ENCODE measurements at regions not wholly inside any gene's neighbourhood (a gene's known extent, or its start where the extent isn't known, plus 50 kb on each side); places are given as distances from the start of the nearest gene placed in this dataset.

- no peak for DNase-seq
Observed at GRCh38 chr11:116170526-116171120, 602.2 kb downstream of the BUD13 start.

GRCh38 chr11:116169776-116170175, 603.0 kb downstream of the BUD13 start:
- DNase-seq = no peak

- no peak for DNase-seq
Observed at GRCh38 chr11:116168459-116168787, 604.4 kb downstream of the BUD13 start.

GRCh38 chr11:116167706-116168458, 604.9 kb downstream of the BUD13 start:
- no peak for DNase-seq

- no peak for DNase-seq
Observed at GRCh38 chr11:116166573-116167465, 606.0 kb downstream of the BUD13 start.

- no peak for DNase-seq
Observed at GRCh38 chr11:116164843-116165242, 607.9 kb downstream of the BUD13 start.

GRCh38 chr11:116162886-116163230, 609.9 kb downstream of the BUD13 start:
- DNase-seq = no peak

- no peak for DNase-seq
Observed at GRCh38 chr11:116162086-116162885, 610.5 kb downstream of the BUD13 start.

GRCh38 chr11:116148645-116149044, 624.1 kb downstream of the BUD13 start:
- DNase-seq = no peak

GRCh38 chr11:116148056-116148455, 624.7 kb downstream of the BUD13 start:
- peak; percentile 42 for DNase-seq

GRCh38 chr11:116145187-116145865, 627.5 kb downstream of the BUD13 start:
- no peak for DNase-seq

GRCh38 chr11:116144387-116144958, 628.3 kb downstream of the BUD13 start:
- DNase-seq = no peak

- DNase-seq = no peak
Observed at GRCh38 chr11:116138280-116138679, 634.1 kb upstream of the CADM1 start.

- no peak for DNase-seq
Observed at GRCh38 chr11:116137753-116138152, 633.5 kb upstream of the CADM1 start.

- no peak for DNase-seq
Observed at GRCh38 chr11:116136987-116137674, 632.9 kb upstream of the CADM1 start.

- no peak for DNase-seq
Observed at GRCh38 chr11:116135891-116136290, 631.7 kb upstream of the CADM1 start.

- no peak for DNase-seq
Observed at GRCh38 chr11:116134450-116134849, 630.2 kb upstream of the CADM1 start.

GRCh38 chr11:116132273-116132978, 628.2 kb upstream of the CADM1 start:
- DNase-seq = no peak

GRCh38 chr11:116130122-116130521, 625.9 kb upstream of the CADM1 start:
- DNase-seq = no peak

GRCh38 chr11:116129456-116129855, 625.2 kb upstream of the CADM1 start:
- DNase-seq = no peak

GRCh38 chr11:116126562-116126961, 622.3 kb upstream of the CADM1 start:
- DNase-seq = no peak
